VCaP (cell line): ENCODE measurements at regions not wholly inside any gene's neighbourhood (a gene's known extent, or its start where the extent isn't known, plus 50 kb on each side); places are given as distances from the start of the nearest gene placed in this dataset.

ENCODE experiments used
- H3K27ac ChIP-seq: fragments of 450-650 bp; 2 replicates; pipeline ENCODE4 v1.5.1; 2017
- TF ChIP-seq, protein P1 (sequence below): fragments of 450-650 bp; conservative IDR thresholded peaks from 2 replicates; pipeline ENCODE4 v1.5.1; 2017; ENCODE audit warnings: mild to moderate bottlenecking, moderate library complexity

DNA sequence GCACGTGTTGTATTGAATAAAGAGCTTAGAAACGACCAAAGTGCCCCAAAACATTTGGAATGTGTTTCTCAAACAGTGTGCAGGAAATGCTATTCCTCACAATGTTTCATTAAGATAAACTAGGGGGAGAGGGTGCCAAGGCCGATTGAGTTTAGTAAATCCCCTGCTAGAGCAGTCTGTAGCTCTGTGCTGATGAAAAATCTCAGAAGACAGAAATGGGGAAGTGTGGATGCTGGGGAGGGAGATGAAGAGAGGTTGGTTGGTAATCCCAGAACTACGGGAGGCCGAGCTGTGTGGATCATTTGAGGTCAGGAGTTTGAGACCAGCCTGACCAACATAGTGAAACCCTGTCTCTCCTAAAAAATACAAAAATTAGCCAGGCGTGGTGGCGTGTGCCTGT lies 121.2 kb downstream of the FOXB1 start:
- H3K27ac ChIP-seq: no peak overlapping the region
- TF ChIP-seq, protein P1, sequence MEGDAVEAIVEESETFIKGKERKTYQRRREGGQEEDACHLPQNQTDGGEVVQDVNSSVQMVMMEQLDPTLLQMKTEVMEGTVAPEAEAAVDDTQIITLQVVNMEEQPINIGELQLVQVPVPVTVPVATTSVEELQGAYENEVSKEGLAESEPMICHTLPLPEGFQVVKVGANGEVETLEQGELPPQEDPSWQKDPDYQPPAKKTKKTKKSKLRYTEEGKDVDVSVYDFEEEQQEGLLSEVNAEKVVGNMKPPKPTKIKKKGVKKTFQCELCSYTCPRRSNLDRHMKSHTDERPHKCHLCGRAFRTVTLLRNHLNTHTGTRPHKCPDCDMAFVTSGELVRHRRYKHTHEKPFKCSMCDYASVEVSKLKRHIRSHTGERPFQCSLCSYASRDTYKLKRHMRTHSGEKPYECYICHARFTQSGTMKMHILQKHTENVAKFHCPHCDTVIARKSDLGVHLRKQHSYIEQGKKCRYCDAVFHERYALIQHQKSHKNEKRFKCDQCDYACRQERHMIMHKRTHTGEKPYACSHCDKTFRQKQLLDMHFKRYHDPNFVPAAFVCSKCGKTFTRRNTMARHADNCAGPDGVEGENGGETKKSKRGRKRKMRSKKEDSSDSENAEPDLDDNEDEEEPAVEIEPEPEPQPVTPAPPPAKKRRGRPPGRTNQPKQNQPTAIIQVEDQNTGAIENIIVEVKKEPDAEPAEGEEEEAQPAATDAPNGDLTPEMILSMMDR: no peak

DNA sequence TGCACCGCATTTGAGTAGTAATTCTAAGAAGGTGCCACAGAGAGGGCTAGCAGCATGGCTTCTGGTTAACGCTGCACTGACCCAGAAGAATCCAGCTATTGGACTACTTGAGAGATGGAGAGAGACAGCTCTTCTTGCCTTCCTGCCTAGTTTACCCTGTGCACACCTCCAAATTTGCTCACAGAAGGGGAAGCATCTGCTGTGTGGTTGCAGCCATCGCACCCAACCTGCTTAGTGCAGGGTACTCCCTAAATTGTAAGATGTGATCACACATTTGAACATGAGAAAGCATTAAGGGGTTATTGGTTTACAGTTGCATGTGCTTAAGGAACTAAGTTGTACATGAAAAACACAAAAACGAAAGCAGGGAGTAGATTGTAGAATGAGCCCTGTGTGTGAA lies 122.1 kb downstream of the FOXB1 start:
- H3K27ac ChIP-seq: no peak overlapping the region
- TF ChIP-seq, protein P1: no peak

DNA sequence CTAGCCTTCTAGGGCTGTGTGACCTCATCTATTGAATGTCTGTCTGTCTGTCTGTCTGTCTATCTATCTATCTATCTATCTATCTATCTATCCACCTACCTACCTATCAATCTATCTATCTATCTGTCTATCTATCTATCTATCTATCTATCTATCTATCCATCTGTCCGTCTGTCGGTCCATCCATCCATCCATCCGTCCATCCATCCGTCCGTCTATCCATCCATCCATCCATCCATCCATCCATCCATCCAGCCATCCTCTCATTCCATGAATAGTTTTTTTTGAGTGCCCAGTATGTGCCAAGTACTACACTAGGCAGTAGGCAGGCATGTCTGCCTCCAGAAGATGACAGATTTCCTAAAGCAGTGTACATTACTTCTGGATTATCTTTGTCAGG lies 122.5 kb downstream of the FOXB1 start:
- no peak overlapping the region for H3K27ac ChIP-seq
- TF ChIP-seq, protein P1: no peak

DNA sequence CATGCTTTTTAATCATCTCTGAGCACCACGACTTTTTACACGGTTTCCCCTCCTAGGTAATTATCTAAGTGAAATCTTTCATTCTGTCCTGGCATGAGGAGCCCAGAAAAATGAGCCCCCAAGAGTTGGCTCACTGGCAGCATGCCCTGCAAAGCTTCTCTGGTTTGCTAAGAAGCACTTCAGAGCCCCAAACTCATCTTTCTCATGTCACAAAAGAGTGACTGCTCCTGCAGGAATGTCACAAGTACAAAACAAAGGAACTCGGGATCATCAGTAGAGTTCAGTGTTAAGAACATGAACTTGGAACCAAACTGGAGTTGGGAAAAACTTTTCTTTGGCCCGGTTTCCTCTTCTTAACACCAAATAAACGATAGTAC lies 123.9 kb downstream of the FOXB1 start:
- H3K27ac ChIP-seq: peak overlapping the region; percentile 48
- TF ChIP-seq, protein P1: no peak

DNA sequence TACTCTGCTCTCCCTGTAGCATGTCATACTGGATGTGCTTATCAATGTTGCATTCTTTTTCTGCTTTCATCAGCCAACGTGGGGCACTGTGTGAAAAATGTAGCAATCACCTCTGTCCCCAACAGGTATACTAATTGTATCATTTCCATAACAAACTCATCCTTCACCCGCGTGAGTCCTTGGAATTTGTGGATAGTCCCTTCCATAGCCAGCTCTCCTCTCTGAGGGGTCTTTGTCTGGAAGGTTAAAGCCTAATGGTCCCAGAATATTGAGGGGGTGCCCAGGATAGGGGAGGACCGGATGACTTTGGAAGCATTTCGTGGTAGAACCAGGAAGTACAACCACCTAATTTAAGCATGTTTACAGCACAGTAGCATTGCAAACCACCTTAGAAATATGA lies 124.6 kb downstream of the FOXB1 start:
- TF ChIP-seq, protein P1: no peak
- no peak overlapping the region for H3K27ac ChIP-seq

DNA sequence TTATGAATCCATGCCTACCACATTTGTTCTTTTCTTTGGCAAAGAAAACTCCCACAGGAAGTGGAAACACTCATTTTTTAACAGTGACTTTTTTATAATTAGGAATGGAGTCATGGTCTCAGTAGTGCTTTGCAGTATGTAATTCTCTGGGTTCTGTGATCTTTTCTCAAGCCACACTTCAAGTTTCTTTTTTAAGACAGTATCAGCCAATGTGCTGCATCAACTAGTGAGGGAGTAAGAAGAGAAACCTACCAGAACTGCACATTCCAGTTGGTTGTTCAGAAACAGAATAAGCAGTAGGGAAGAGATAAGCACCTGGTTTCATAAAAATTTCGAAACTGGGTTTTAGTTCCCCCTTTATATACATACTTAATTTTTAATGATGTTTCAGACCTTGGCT lies 126.3 kb downstream of the FOXB1 start:
- TF ChIP-seq, protein P1: no peak
- H3K27ac ChIP-seq: no peak overlapping the region

DNA sequence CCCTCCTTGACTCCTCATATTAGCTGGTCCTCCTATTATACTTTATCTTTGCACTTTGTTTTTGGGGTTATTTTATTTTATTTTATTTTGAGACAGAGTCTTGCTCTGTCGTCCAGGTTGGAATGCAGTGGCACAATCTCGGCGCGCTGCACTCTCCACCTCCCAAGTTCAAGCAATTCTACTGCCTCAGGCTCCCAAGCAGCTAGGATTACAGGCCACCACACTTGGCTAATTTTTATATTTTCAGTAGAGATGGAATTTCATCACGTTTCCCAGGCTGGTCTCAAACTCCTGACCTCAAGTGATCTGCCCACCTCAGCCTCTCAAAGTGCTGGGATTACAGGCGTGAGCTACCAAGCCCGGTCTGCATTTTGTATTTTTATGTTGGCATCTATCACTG lies 126.7 kb downstream of the FOXB1 start:
- H3K27ac ChIP-seq: no peak overlapping the region
- TF ChIP-seq, protein P1: no peak

DNA sequence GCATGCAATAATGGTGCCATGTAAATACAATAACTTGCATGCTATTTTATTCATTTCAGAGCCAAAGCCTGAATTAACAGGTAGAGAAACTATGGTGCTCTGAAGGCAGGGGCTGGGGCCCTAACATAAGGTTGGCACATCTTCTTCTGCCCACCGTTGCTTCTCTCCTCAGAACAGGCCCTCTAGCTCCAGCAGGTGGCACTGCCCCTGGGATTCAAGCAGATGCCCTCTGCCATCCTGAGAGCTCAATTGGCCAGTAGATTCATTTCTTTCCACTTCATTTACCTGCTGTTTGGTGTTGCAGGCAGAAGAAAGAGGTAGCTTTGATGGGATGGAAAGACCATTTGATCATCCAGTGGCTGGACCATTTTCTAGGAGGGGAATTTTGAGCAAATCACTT lies 130.5 kb downstream of the FOXB1 start:
- H3K27ac ChIP-seq: no peak overlapping the region
- TF ChIP-seq, protein P1: peak; percentile 67
